LNCaP clone FGC (cell line): ENCODE measurements at regions not wholly inside any gene's neighbourhood (a gene's known extent, or its start where the extent isn't known, plus 50 kb on each side); places are given as distances from the start of the nearest gene placed in this dataset.

Source experiments
- DNase-seq: peaks from one replicate; pipeline ENCODE4 v3.0.0-alpha.2; 2011; ENCODE audit warnings: low read depth
- H3K4me3 ChIP-seq: 2 replicates; pipeline ENCODE4 v1.5.1; 2011; ENCODE audit warnings: mild to moderate bottlenecking, low read depth, low read length, control low read depth
- CTCF ChIP-seq: IDR thresholded peaks from 2 replicates; pipeline ENCODE4 v1.5.1; 2012; ENCODE audit warnings: mild to moderate bottlenecking; ENCODE audit not compliant: control insufficient read depth, insufficient read depth; ENCODE audit errors: extremely low read depth

- DNase-seq = no peak
- H3K4me3 ChIP-seq = no peak overlapping the region
- no peak for TF ChIP-seq CTCF
Measured at GRCh38 chr9:119559986-119560385, 190.8 kb upstream of the BRINP1 start.

GRCh38 chr9:119559056-119559455, 189.8 kb upstream of the BRINP1 start:
- TF ChIP-seq CTCF = no peak
- H3K4me3 ChIP-seq = no peak overlapping the region
- DNase-seq = no peak

GRCh38 chr9:119556129-119556875, 187.1 kb upstream of the BRINP1 start:
- DNase-seq = peak; percentile 30
- peak; percentile 92 for TF ChIP-seq CTCF
- H3K4me3 ChIP-seq = 0 out of 2 replicates have a peak overlapping the region, but pooled peaks have one; percentile 16

GRCh38 chr9:119544492-119544891, 175.3 kb upstream of the BRINP1 start:
- TF ChIP-seq CTCF = no peak
- H3K4me3 ChIP-seq = no peak overlapping the region
- no peak for DNase-seq

GRCh38 chr9:119537138-119537537, 167.9 kb upstream of the BRINP1 start:
- no peak for DNase-seq
- no peak for TF ChIP-seq CTCF
- H3K4me3 ChIP-seq = no peak overlapping the region

- no peak for TF ChIP-seq CTCF
- no peak for DNase-seq
- H3K4me3 ChIP-seq = no peak overlapping the region
Measured at GRCh38 chr9:119533504-119533903, 164.3 kb upstream of the BRINP1 start.

GRCh38 chr9:119526698-119527097, 157.5 kb upstream of the BRINP1 start:
- DNase-seq = no peak
- no peak for TF ChIP-seq CTCF
- H3K4me3 ChIP-seq = no peak overlapping the region
